GM21825 (cell line): ENCODE measurements at regions not wholly inside any gene's neighbourhood (a gene's known extent, or its start where the extent isn't known, plus 50 kb on each side); places are given as distances from the start of the nearest gene placed in this dataset.
"Not testable (repeated sequence)": the region's sequence is repeated elsewhere in the genome, so short reads cannot be mapped to it uniquely, and the experiment has no call there.

Experiments
- ATAC-seq: cut with Tn5 transposase; IDR thresholded peaks from one replicate; pipeline ENCODE4 v1.9.1; 2021; ENCODE audit warnings: mild to moderate bottlenecking, moderate library complexity; ENCODE audit not compliant: unreplicated experiment

- ATAC-seq, result not testable (repeated sequence)
These were observed 224.4 kb upstream of the SLC8A1 start for GRCh38 chr2:40676134-40676790.

GRCh38 chr2:40680547-40680946, 228.7 kb upstream of the SLC8A1 start:
- no peak for ATAC-seq

- no peak for ATAC-seq
These were observed 238.1 kb upstream of the SLC8A1 start for GRCh38 chr2:40690036-40690435.

GRCh38 chr2:40690525-40690924, 238.6 kb upstream of the SLC8A1 start:
- ATAC-seq, result no peak

GRCh38 chr2:40700231-40700954, 248.5 kb upstream of the SLC8A1 start:
- ATAC-seq, result no peak

GRCh38 chr2:40712197-40712894, 260.5 kb upstream of the SLC8A1 start:
- ATAC-seq, result not testable (repeated sequence)

GRCh38 chr2:40716879-40717278, 265.0 kb upstream of the SLC8A1 start:
- no peak for ATAC-seq

- no peak for ATAC-seq
These were observed 267.5 kb upstream of the SLC8A1 start for GRCh38 chr2:40719414-40719813.

- ATAC-seq, result no peak
These were observed 269.7 kb upstream of the SLC8A1 start for GRCh38 chr2:40721595-40721994.

GRCh38 chr2:40723194-40723593, 271.3 kb upstream of the SLC8A1 start:
- no peak for ATAC-seq

GRCh38 chr2:40725040-40725439, 273.1 kb upstream of the SLC8A1 start:
- ATAC-seq, result no peak

GRCh38 chr2:40725950-40726349, 274.1 kb upstream of the SLC8A1 start:
- no peak for ATAC-seq

- ATAC-seq, result no peak
These were observed 282.9 kb upstream of the SLC8A1 start for GRCh38 chr2:40734797-40735196.

GRCh38 chr2:40737180-40737579, 285.3 kb upstream of the SLC8A1 start:
- ATAC-seq, result no peak

- no peak for ATAC-seq
These were observed 288.5 kb upstream of the SLC8A1 start for GRCh38 chr2:40740419-40740818.

GRCh38 chr2:40741532-40741931, 289.6 kb upstream of the SLC8A1 start:
- ATAC-seq, result no peak

GRCh38 chr2:40746191-40746590, 294.3 kb upstream of the SLC8A1 start:
- no peak for ATAC-seq

GRCh38 chr2:40751981-40752380, 300.1 kb upstream of the SLC8A1 start:
- no peak for ATAC-seq

- ATAC-seq, result no peak
These were observed 300.9 kb upstream of the SLC8A1 start for GRCh38 chr2:40752796-40753195.

GRCh38 chr2:40754912-40755311, 303.0 kb upstream of the SLC8A1 start:
- ATAC-seq, result no peak

GRCh38 chr2:40758401-40759155, 306.7 kb upstream of the SLC8A1 start:
- ATAC-seq, result no peak
